ENCODE measurements at regions not wholly inside any gene's neighbourhood (a gene's known extent, or its start where the extent isn't known, plus 50 kb on each side); places are given as distances from the start of the nearest gene placed in this dataset.

- no peak for DNase-seq
Measured at GRCh38 chr13:76029706-76030105, 393.6 kb downstream of the LMO7 start.

DNA sequence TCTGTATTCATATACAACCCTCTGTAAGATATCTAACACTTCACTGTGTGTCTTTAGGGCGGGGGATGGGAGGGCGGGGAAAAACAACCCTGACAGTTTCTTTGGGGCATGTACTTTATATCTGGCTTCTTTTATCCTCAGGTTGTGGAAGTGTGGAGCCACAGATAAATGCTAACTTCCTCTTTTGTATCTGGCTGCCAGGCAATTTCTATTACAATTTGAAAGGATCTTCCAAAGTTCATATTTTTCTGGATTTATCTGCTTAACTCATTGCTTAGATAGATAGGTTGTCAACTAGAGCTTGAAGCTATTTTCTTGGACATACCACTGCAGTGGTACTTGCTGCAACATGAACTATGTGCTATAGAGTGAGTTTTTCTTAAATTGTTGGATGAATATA is 393.0 kb downstream of the LMO7 start:
- DNase-seq = no peak

DNA sequence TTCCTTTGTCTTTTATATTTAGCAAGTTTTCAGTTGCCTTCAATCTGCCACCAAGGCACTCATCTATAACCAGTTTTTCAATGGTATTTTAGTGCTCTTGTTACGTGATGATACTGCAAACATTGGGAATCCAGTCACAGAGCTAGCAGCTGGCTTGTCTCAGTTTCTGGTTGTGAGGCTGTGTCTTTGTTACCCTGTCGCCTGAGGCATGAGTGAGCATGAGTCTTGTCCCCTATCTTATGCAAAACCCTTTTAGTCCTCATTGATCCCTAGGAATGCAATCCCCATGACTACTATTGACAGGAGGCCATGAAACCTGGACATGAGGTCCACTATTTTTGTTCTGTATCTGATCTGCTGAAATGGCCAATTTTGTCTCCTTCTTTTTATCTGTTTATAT is 391.0 kb downstream of the LMO7 start:
- DNase-seq = no peak

- DNase-seq = no peak
Measured at GRCh38 chr13:76025392-76025791, 389.3 kb downstream of the LMO7 start.

DNA sequence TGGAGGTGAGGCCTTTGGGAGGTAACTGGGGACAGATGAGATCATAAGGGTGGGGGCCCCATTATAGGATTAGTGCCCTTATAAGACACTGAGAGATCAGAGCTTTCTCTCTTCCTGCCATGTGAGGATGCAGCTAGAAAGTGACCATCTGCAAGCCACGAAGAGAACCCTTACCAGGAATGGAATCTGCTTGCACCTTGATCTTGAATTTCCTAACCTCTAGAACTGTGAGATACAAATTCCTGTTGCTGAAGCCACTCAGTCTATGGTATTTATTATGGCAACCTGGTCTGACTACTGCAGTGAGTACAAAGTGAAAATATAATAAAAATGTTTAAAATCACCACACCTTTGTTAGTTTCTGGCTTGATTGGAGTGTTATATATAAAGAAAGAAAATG is 388.0 kb downstream of the LMO7 start:
- DNase-seq = no peak

GRCh38 chr13:76023652-76024051 is 387.5 kb downstream of the LMO7 start:
- no peak for DNase-seq

GRCh38 chr13:76020421-76020955 is 384.4 kb downstream of the LMO7 start:
- no peak for DNase-seq

- DNase-seq = no peak
Measured at GRCh38 chr13:76019421-76020044, 383.4 kb downstream of the LMO7 start.

- DNase-seq = no peak
Measured at GRCh38 chr13:76017861-76018556, 381.9 kb downstream of the LMO7 start.

GRCh38 chr13:76016799-76017400 is 380.8 kb downstream of the LMO7 start:
- no peak for DNase-seq

DNA sequence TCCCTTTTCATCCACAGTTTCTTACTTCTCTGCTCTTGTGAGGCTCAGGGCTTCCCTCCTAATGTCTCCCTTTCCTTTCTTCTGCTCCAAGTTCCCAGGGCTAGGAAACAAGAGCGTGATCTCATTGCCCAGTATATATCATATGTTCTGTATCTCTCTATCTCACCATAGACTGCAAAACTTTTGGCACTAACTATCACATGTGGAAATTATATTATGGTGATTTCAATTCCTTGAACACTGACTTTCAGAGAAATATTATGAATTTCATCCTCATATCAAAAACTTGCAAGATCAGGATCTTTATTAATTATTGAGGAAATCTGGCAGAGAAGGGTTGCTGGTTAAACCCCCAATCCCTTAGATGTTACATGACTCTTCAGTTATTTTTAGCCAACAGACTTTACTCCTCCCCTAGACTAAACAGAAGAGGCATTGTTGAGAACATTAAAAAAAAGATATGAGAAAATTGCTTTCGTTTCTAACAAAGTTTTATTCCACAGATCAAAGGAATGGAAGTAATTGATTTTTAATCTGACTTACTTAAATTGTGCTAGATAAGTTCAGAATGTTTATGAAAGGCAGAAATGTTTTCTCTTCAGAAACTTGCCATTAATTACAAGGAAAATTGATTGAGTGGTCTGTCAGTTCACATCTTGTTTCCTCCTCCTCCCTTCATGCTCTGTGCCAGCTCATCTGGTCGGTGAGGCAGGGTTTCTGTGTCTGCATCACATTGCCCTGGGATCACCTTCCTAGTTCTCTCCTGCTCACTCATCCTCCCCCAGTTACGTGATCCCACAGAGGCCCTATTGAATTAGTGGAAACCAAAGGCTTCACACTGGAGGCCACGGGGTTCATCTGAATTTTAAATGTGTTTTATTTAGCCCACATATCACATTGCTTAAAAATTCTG is 378.5 kb downstream of the LMO7 start:
- DNase-seq = no peak

DNA sequence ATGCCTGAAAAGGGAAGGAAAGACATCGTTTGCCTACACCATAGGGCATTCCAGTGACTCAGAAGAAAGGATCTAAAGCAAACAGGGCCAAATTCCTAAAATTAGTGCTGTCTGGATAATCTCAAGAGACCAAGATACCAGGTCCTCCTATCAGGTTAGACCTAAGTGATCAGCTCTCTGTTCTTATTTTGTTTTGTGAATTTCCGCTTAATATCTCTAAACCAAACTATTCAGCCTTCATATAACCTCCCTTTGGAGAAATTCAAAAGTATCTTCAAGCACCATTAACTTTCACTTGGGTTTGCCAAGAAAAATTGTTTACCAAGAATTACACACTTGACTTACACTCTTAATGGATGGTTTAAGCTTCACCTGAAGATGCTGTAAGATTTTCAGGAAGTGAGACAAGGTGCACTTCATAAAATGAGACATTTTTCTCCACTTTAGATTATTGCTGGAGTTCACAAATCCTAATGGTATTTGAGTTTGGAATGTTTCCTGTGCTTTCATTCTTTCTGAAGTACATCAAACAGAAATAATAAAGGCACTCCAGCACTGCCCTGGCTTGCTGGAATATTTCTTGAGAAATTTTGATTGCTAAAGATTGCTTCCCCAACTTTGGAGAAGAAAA is 376.1 kb downstream of the LMO7 start:
- DNase-seq = no peak

- no peak for DNase-seq
Measured at GRCh38 chr13:76009267-76009890, 373.2 kb downstream of the LMO7 start.

GRCh38 chr13:76004416-76004815 is 368.3 kb downstream of the LMO7 start:
- DNase-seq = no peak

DNA sequence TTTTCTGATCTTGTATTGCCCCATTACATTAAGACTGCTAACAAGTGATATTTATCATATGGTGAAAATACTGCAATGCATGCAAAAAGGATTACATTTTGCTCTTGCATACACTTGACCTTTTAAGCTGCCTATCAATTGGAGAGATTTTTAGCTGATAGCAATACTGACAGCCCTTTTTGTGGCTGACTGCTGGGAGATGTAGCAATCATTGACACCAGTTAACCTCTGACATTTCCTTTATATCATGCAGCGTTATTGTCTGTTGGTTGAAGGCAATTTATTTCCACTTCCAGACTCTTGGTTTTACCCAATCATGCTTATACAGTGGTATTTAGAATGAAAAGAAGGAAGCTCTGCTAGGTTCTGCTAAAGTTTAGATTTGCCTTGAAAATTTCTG is 364.0 kb downstream of the LMO7 start:
- DNase-seq = no peak

- DNase-seq = no peak
Measured at GRCh38 chr13:75996582-75996981, 360.5 kb downstream of the LMO7 start.

GRCh38 chr13:75995966-75996365 is 359.8 kb downstream of the LMO7 start:
- no peak for DNase-seq

DNA sequence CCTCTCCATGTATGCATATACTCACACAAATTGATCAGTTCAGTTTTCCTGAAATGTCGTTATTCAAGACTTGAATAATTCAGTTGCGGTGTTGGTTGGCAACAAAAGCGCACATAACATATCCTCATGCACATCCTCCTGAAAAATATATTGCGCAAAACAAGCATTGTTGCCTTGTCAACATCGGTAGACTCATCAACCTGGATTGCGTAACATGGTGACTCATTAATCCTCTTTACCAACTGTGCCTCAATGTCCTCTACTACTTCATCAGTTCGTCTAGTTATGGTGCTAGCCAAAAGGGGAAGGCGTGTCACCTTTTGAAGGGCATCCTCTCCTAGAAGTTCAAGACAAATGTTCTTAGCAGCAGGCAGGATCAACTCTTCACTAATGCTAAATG is 357.7 kb downstream of the LMO7 start:
- DNase-seq = no peak

DNA sequence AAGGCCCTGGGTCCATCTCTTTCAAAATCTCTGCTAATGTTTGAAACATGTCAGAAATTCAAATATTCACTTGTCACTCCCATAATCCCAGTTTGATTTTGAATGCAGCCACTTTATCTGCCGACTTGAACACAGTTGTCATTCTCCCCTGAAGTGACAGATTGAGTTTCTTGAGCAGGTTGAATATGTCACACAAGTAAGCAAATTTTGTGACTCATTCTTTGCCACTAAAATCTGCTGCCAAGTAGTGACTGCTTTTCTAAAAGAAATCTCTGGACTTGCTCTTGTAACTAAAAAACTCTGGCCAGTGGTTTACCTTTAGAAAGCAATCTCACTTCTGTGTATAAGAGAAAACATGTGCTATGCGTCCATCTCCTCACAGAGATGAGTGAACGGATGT is 357.1 kb downstream of the LMO7 start:
- no peak for DNase-seq

DNA sequence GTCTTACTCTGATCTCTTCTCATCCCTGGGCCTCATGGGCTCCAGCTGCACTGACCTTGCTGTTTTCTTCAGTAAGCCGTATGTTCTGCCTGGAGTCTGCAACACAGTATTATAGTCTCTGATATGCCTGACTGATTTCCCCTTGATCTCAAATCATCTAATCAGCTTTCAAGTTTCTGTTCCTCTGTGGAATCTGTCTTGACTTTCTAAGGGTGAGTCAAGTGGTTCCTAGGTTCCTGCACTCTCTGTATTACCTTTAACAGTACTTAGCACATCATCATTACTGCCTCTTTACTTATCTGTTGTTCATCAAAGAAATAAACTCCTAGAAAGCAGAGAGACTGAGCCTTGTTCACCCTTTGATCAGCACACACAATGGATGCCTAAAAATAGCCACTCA is 350.7 kb downstream of the LMO7 start:
- DNase-seq = no peak

DNA sequence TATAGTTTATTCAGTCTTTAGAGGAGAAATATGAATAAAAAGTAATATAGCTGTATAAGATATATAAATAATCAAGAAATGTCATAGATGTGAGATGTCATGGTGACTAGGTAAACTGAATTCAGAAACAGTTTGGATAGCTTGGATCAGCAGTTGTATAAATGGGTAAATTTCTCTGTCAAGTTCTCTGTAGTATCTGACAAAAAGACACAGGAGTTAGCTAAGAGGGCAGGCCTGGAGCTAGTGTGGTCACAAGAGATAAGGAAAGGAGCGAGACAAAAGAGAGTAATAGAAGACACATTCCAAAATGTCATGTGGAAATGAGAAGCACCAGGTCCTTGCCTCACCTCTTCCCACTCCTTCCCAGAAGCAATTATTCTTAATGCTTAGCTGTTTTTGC is 349.0 kb downstream of the LMO7 start:
- no peak for DNase-seq

- DNase-seq = no peak
Measured at GRCh38 chr13:75978818-75979217, 342.7 kb downstream of the LMO7 start.

All from NCI-H2029 (cell line).